NB4 (cell line): ENCODE measurements at regions not wholly inside any gene's neighbourhood (a gene's known extent, or its start where the extent isn't known, plus 50 kb on each side); places are given as distances from the start of the nearest gene placed in this dataset.

Experiments used
- MYC ChIP-seq: IDR thresholded peaks from 2 replicates; pipeline ENCODE4 v1.6.1; 2011; ENCODE audit warnings: low read depth, low read length
- POLR2A ChIP-seq: IDR thresholded peaks from 2 replicates; pipeline ENCODE4 v1.6.1; 2011; ENCODE audit warnings: mild to moderate bottlenecking; ENCODE audit not compliant: insufficient read length; ENCODE audit errors: extremely low read depth
- TF ChIP-seq, protein P1 (sequence below): IDR thresholded peaks from one replicate; pipeline ENCODE4 v1.5.1; 2012; ENCODE audit warnings: low read depth, low read length
- TF ChIP-seq, protein P2 (sequence below): IDR thresholded peaks from 2 replicates; pipeline ENCODE4 v1.6.1; 2011; ENCODE audit warnings: low read depth, low read length

DNA sequence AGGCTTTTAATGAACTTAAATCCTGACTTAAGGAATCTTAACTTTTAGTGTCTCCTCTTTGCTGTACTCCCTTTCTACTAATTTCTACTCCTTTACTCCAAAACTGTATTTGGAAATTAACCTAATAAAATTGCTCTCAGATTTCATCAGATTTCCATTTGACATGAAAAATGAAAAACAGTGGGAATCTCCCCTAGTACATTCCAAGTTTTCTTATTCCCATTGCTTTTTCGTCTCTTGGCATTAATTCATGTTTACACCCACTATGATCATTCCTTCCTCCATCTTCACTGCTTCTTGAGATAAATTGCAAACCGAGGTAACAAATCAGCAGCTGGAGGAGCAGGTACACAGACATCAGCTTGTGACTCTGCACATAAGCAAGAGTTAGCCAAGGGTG lies 208.7 kb downstream of the VGLL3 start:
- TF ChIP-seq, protein P1, sequence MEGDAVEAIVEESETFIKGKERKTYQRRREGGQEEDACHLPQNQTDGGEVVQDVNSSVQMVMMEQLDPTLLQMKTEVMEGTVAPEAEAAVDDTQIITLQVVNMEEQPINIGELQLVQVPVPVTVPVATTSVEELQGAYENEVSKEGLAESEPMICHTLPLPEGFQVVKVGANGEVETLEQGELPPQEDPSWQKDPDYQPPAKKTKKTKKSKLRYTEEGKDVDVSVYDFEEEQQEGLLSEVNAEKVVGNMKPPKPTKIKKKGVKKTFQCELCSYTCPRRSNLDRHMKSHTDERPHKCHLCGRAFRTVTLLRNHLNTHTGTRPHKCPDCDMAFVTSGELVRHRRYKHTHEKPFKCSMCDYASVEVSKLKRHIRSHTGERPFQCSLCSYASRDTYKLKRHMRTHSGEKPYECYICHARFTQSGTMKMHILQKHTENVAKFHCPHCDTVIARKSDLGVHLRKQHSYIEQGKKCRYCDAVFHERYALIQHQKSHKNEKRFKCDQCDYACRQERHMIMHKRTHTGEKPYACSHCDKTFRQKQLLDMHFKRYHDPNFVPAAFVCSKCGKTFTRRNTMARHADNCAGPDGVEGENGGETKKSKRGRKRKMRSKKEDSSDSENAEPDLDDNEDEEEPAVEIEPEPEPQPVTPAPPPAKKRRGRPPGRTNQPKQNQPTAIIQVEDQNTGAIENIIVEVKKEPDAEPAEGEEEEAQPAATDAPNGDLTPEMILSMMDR = no peak
- TF ChIP-seq, protein P2, sequence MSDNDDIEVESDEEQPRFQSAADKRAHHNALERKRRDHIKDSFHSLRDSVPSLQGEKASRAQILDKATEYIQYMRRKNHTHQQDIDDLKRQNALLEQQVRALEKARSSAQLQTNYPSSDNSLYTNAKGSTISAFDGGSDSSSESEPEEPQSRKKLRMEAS = no peak
- TF ChIP-seq POLR2A (no peak), MYC (no peak)
